Inflammatory macrophage treated with lipopolysaccharide for 4 hours (primary cell): ENCODE measurements at regions not wholly inside any gene's neighbourhood (a gene's known extent, or its start where the extent isn't known, plus 50 kb on each side); places are given as distances from the start of the nearest gene placed in this dataset.
"Not testable (repeated sequence)": the region's sequence is repeated elsewhere in the genome, so short reads cannot be mapped to it uniquely, and the experiment has no call there.

Experiments
- DNase-seq: peaks from one replicate; pipeline ENCODE4 v3.0.0-alpha.2; 2020

- not testable (repeated sequence) for DNase-seq
Measured at GRCh38 chr21:5105939-5106708, 5415.3 kb upstream of the TPTE start.

- not testable (repeated sequence) for DNase-seq
Measured at GRCh38 chr21:5106767-5107464, 5414.5 kb upstream of the TPTE start.

GRCh38 chr21:5107637-5108036, 5413.7 kb upstream of the TPTE start:
- DNase-seq, result not testable (repeated sequence)

- not testable (repeated sequence) for DNase-seq
Measured at GRCh38 chr21:5108048-5108775, 5413.2 kb upstream of the TPTE start.

GRCh38 chr21:5111197-5111596, 5410.2 kb upstream of the TPTE start:
- not testable (repeated sequence) for DNase-seq

- DNase-seq, result not testable (repeated sequence)
Measured at GRCh38 chr21:5113092-5113491, 5408.3 kb upstream of the TPTE start.

- not testable (repeated sequence) for DNase-seq
Measured at GRCh38 chr21:5114468-5114867, 5406.9 kb upstream of the TPTE start.

GRCh38 chr21:5114893-5115645, 5406.3 kb upstream of the TPTE start:
- not testable (repeated sequence) for DNase-seq

- DNase-seq, result peak; percentile 12
Measured at GRCh38 chr21:5115646-5116343, 5405.6 kb upstream of the TPTE start.

- not testable (repeated sequence) for DNase-seq
Measured at GRCh38 chr21:5116344-5117123, 5404.8 kb upstream of the TPTE start.

GRCh38 chr21:5117135-5117534, 5404.2 kb upstream of the TPTE start:
- not testable (repeated sequence) for DNase-seq

GRCh38 chr21:5117666-5118295, 5403.6 kb upstream of the TPTE start:
- not testable (repeated sequence) for DNase-seq

GRCh38 chr21:5118296-5118679, 5403.1 kb upstream of the TPTE start:
- DNase-seq, result not testable (repeated sequence)

GRCh38 chr21:5119179-5119578, 5402.2 kb upstream of the TPTE start:
- not testable (repeated sequence) for DNase-seq

- peak; percentile 33 for DNase-seq
Measured at GRCh38 chr21:5121399-5121798, 5400.0 kb upstream of the TPTE start.

- not testable (repeated sequence) for DNase-seq
Measured at GRCh38 chr21:5121849-5122248, 5399.5 kb upstream of the TPTE start.

GRCh38 chr21:5123655-5124054, 5397.7 kb upstream of the TPTE start:
- DNase-seq, result not testable (repeated sequence)

- peak; percentile 93 for DNase-seq
Measured at GRCh38 chr21:5128261-5128660, 5393.1 kb upstream of the TPTE start.

- not testable (repeated sequence) for DNase-seq
Measured at GRCh38 chr21:5133824-5134223, 5387.6 kb upstream of the TPTE start.

- not testable (repeated sequence) for DNase-seq
Measured at GRCh38 chr21:5136406-5136805, 5385.0 kb upstream of the TPTE start.

GRCh38 chr21:5137006-5137405, 5384.4 kb upstream of the TPTE start:
- DNase-seq, result not testable (repeated sequence)
